Transverse colon (tissue), 4 donors: ENCODE measurements at regions not wholly inside any gene's neighbourhood (a gene's known extent, or its start where the extent isn't known, plus 50 kb on each side); places are given as distances from the start of the nearest gene placed in this dataset.

Source experiments
- DNase-seq: peaks from one replicate; pipeline ENCODE4 v3.0.0-alpha.2; 2019
- H3K27ac ChIP-seq, 4 donors: fragments of 200-600 bp; sonication (generic); 2 replicates each; pipeline ENCODE4 v1.5.1; 2016 to 2018; ENCODE audit warnings: inconsistent platforms in 4 of 4
- H3K27me3 ChIP-seq: fragments of 200-600 bp; sonication (generic); 2 replicates; pipeline ENCODE4 v1.5.1; 2017; ENCODE audit warnings: inconsistent platforms
- H3K36me3 ChIP-seq, 4 donors: fragments of 200-600 bp; sonication (generic); 2 replicates each; pipeline ENCODE4 v1.5.1; 2017 to 2019; ENCODE audit warnings: inconsistent platforms in 4 of 4
- H3K4me1 ChIP-seq, 4 donors: fragments of 200-600 bp; sonication (generic); 2 replicates each; pipeline ENCODE4 v1.5.1; 2017 to 2020; ENCODE audit warnings: inconsistent platforms in 4 of 4
- H3K4me3 ChIP-seq, 4 donors: fragments of 200-600 bp; sonication (generic); 1 replicate in 1 of 4; 2 replicates in 3 of 4; pipeline versions ENCODE4 v1.5.1 to v1.6.1; 2017 to 2019; ENCODE audit warnings: inconsistent platforms in 4 of 4
- H3K9me3 ChIP-seq, 2 donors: fragments of 200-600 bp; sonication (generic); 2 replicates each; pipeline ENCODE4 v1.5.1; 2017 to 2019; ENCODE audit warnings: inconsistent platforms in 2 of 2
- CTCF ChIP-seq, 5 experiments: fragments of 200-600 bp in 3 of 5; fragments of 450-650 bp in 2 of 5; sonication (generic) in 3 of 5; IDR thresholded peaks; 1 replicate in 2 of 5; 2 replicates in 3 of 5; pipeline ENCODE4 v1.5.1; 2016 to 2017; ENCODE audit warnings: antibody characterized with exemption in 5 of 5, inconsistent platforms in 3 of 5, mild to moderate bottlenecking in 2 of 5, moderate library complexity in 1 of 5
- EP300 ChIP-seq: sonication (generic); formaldehyde crosslinking; IDR thresholded peaks from one replicate; pipeline ENCODE4 v1.6.1; 2017; ENCODE audit warnings: antibody characterized with exemption, low read depth
- POLR2A ChIP-seq: fragments of 450-650 bp; IDR thresholded peaks from one replicate; pipeline ENCODE4 v1.6.1; 2016; ENCODE audit warnings: antibody characterized with exemption, mild to moderate bottlenecking, moderate library complexity
- POLR2AphosphoS5 ChIP-seq, 3 donors: sonication (generic); formaldehyde crosslinking; IDR thresholded peaks; one replicate each; pipeline ENCODE4 v1.6.1; 2016; ENCODE audit warnings: antibody characterized with exemption in 3 of 3
- WGBS, 2 donors: methylation state at CpG; one replicate each; pipeline ENCODE4 v1.1.5; 2018; ENCODE audit warnings: low coverage in 1 of 2; 5-methylcytosine and 5-hydroxymethylcytosine counted together
- in situ Hi-C, 4 donors: fragments of 200-750 bp; cut with MboI; loops; one replicate each; pipeline versions ENCODE4 v1.15.0 to v1.15.1; 2017; ENCODE audit warnings: low sequenced_read_pairs in 3 of 4, low pct_ligation_motif_present in 1 of 4, low pct_unique_long_range_greater_than_20kb in 1 of 4
- intact Hi-C: fragments of 100-400 bp; cut with DNase I; formaldehyde crosslinking; loops from one replicate; pipeline ENCODE4 v1.15.1; 2023; ENCODE audit warnings: low total_unique reads

GRCh38 chr11:57085611-57086010, 96.1 kb upstream of the LRRC55 start:
- in situ Hi-C loops (no loop called here), intact Hi-C loops (loop anchor here (5.0 kb wide), 1 partner anchor 248 kb away; no protein-coding TSS in a partner anchor)
- Histone ChIP-seq H3K9me3 (no peaks in the 10 kb centered on the region), H3K27me3 (no peaks in the 10 kb centered on the region), H3K4me3 (no peak overlapping the region), H3K4me1 (no peaks in the 10 kb centered on the region), H3K36me3 (no peaks in the 10 kb centered on the region), H3K27ac (no peak overlapping the region)
- no peak for DNase-seq
- 14 to 20% methylated on average over 1 of the region's 1 CpG for WGBS, 2 donors
- no peak for TF ChIP-seq POLR2AphosphoS5 (IDR thresholded peaks at IDR 0.05)
- no peak for TF ChIP-seq POLR2A
- TF ChIP-seq EP300: no peak
- no peak for TF ChIP-seq CTCF (IDR thresholded peaks at IDR 0.05)

- in situ Hi-C loops: no loop called here
These were observed 93.8 kb upstream of the LRRC55 start for GRCh38 chr11:57087991-57088390.

GRCh38 chr11:57092028-57092698, 89.6 kb upstream of the LRRC55 start:
- H3K27ac ChIP-seq: no peak overlapping the region
- in situ Hi-C loops: no loop called here
- 78 to 94% methylated on average over 2 to 9 of the region's 9 CpGs for WGBS, 2 donors

More at GRCh38 chr11:57087991-57088390, 93.8 kb upstream of the LRRC55 start:
- no peaks in the 10 kb centered on the region for H3K9me3 ChIP-seq
- H3K4me3 ChIP-seq: no peak overlapping the region
- intact Hi-C loops: loop anchor here (5.0 kb wide), 1 partner anchor 251 kb away; no protein-coding TSS in a partner anchor
- H3K36me3 ChIP-seq: no peaks in the 10 kb centered on the region
- WGBS, 2 donors: 53% methylated on average over 1 of the region's 1 CpG; no CpG with 5 or more reads in 1 of the 2 donors
- H3K27me3 ChIP-seq: no peaks in the 10 kb centered on the region
- no peak for DNase-seq
- H3K4me1 ChIP-seq: no peaks in the 10 kb centered on the region
- no peak overlapping the region for H3K27ac ChIP-seq
- TF ChIP-seq POLR2A: no peak
- TF ChIP-seq POLR2AphosphoS5 (IDR thresholded peaks at IDR 0.05): no peak
- no peak for TF ChIP-seq CTCF (IDR thresholded peaks at IDR 0.05)
- TF ChIP-seq EP300: no peak

More at GRCh38 chr11:57092028-57092698, 89.6 kb upstream of the LRRC55 start:
- no peaks in the 10 kb centered on the region for H3K4me1 ChIP-seq
- no peaks in the 10 kb centered on the region for H3K27me3 ChIP-seq
- H3K9me3 ChIP-seq: no peaks in the 10 kb centered on the region
- H3K4me3 ChIP-seq: no peak overlapping the region
- DNase-seq: no peak
- no peaks in the 10 kb centered on the region for H3K36me3 ChIP-seq
- TF ChIP-seq CTCF (IDR thresholded peaks at IDR 0.05) (no peak), EP300 (no peak)
- intact Hi-C loops: no loop called here
